ENCODE measurements at regions not wholly inside any gene's neighbourhood (a gene's known extent, or its start where the extent isn't known, plus 50 kb on each side); places are given as distances from the start of the nearest gene placed in this dataset.

- peak; percentile 37 to 43; a peak in 3 of 4 replicates for TF ChIP-seq RAD21 (IDR thresholded peaks at IDR 0.05 in 1 of 2, conservative IDR thresholded peaks at IDR 0.05 in 1 of 2; ENCODE audit: low read depth in 2 of 2, low read length in 2 of 2)
- TF ChIP-seq SP4 (IDR thresholded peaks at IDR 0.05; ENCODE audit: low read length): no peak
These were observed 293.7 kb downstream of the RNF144B start (continued) for GRCh38 chr6:18680842-18681241.

All from H1 (cell line).